Bone marrow (tissue), 2 donors: ENCODE measurements at regions not wholly inside any gene's neighbourhood (a gene's known extent, or its start where the extent isn't known, plus 50 kb on each side); places are given as distances from the start of the nearest gene placed in this dataset.

Source experiments
- DNase-seq, 2 donors: peaks; one replicate each; lab custom pipeline; 2025; lab: John Stamatoyannopoulos, UW

DNA sequence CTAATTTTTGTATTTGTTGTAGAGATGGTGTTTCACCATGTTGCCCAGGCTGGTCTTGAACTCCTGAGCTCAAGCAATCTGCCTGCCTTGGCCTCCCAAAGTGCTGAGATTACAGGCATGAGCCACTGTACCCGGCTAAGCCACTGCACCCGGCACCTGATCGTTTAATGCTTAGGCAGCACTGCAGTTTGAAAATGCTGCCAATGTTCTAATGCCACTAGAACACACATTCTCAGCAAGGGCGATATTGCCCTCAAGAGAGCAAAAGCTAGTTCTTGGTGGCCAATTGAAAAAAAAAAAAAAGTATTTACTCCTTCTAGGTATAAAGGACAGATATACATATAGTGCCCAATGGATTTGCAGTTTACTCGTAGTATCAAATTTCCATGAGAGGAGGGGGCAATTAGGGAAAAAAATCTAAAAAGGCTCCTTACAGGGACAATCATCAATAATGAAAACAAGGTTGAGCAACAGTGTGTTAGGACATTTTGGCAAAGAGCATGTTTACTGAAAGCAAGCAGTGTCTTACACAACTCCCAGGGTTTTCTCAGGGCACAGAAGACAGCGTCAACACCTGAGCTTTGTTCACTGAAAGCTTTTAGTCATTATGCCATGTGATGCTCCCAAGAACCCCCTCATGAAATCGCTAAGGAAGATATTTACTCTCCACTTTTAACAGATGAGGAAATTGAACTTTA, 199.9 kb upstream of the PKDCC start:
- DNase-seq: no peak

DNA sequence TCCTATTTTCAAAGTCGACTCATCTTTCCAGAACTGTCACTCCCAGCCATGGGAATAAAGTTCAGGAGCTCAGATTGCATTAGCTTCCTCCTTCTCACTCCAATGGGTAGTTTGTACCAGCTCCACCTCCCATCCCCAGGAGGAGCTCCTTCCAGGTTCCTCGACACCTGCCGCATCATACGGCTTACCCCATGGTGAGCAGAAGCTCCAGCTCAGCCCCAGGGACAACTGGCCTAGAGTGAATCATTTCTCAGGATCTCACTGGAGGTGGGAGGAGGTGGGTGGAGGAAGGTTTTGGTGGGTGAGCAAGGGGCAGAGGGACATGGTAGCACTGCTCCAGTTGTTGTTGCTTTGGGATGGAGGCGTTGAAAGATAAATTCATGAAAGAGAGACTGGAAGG, 196.3 kb upstream of the PKDCC start:
- DNase-seq: no peak

DNA sequence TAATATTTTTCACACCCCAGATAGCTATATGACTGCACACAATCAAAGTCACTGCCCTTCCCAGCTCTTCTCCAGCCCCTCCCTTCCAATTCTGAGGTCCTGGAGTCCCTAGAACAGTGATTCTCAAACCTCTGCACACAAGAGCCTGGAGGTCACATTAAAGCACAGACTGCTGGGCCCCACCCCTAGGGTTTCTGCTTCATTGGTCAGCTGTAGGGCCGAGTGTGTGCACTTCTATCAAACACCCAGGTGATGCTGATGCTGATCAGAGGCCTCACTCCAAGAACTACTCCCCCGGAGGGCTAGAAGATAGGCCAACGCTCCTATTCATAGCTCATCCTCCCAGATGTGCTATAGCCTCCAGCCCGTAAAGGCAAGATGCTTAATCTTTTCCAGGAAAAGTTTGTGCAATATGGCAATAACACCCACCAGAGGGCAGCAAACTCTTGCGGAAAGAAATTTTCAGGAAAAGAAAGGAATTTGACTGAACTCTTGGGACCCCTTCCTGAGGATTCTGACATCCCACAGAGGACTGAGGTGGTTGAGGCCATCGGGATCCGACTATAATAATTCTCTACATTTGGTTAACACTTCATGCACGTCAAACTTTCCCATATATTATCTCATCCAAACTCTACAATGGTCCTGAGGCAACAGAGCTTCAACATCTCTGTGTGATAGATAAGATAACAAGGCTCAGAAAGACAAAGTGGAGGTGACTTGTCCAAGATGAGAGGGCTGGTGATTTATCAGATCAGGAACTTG, 194.2 kb upstream of the PKDCC start:
- DNase-seq: no peak

DNA sequence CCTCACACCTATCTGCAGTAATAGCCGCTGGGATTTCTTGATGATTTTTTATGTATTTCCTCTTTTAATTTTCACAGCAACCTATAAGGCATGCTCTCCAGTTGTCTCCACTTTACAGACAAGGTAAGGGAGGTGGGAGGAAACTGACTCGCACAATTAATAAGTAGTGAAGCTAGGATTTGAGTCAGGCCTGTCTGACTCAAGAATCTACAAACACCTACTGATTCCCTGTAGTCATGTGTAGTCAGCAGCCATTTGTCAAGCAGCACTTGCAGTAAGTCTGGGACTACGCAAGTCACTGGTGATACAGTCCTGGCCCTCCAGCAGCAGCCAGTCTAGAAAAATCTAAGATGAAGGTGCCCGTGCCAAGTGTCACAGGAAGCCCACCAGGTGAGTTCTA, 193.6 kb upstream of the PKDCC start:
- DNase-seq: no peak

DNA sequence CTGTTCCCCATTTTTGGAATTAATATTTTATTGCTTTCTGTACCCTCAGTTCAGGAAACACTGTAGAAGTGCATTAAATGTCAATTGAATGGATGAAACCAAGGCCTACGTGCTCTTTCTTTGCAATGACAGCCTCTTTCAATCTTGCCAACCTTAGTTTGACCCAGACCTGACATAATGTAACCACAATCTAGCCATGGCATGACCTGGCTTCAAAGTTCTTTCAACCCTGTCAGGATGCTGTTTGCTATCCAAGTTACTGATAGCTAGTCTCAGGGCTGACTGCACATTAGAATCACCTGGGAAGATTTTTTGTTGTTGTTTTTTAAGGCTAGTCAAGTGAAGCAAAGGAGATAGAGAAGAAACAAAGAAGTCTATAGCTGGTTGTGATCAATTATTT, 190.9 kb upstream of the PKDCC start:
- DNase-seq: no peak

DNA sequence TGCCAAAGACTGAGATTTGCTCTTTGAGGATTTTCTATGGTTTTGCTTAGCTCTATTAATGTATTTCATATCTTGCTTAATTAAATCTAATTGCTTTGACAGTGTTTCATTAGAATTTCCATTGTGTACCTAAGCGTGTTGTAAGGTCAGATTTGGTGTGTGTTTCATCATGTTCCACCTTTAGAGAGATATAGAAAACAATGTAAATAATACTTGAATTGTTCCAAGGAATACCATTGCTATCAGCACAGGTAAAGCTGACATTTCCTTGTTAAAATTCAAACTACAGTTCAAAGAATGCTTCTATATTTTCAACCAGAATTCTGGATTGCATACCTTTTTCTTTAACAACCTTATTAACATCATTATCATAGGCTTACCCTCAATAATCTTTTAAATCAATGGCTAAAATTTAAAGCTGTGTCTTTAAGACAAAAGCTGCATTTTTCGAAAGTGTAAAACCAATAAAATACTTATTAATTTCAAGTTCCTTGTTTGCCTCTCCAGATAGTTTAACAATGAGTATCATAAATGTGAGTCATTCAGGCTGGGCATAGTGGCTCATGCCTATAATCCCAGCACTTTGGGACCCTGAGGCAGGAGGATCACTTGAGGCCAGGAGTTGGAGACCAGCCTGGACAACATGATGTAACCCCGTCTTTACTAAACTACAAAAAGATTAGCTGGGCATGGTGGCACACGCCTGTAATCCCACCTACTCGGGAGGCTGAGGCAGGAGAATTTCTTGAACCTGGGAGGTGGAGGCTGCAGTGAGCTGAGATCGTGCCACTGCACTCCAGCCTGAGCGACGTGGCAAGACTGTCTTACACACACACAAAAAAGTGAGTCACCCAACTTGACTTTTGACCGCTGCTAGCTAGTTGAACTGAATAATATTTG, 188.0 kb upstream of the PKDCC start:
- no peak for DNase-seq

DNA sequence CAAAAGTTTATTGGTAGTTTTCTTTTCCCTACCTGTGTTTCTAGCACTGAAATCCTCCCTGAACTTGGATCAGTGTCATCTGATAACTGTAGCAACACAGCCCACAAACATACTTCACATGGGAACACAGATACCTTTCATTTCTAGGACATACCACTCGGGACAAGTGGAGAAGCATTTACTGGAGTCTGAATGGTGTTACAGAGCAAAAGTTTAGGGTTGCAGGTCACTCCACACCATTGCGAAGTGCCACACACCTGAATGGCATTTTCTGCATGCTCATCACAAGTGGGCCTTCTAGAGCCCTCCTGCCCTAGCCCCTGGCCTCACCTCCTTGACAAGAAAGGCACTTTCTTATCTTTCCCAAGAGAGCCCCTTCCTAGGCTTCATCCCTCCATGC, 184.8 kb upstream of the PKDCC start:
- no peak for DNase-seq

DNA sequence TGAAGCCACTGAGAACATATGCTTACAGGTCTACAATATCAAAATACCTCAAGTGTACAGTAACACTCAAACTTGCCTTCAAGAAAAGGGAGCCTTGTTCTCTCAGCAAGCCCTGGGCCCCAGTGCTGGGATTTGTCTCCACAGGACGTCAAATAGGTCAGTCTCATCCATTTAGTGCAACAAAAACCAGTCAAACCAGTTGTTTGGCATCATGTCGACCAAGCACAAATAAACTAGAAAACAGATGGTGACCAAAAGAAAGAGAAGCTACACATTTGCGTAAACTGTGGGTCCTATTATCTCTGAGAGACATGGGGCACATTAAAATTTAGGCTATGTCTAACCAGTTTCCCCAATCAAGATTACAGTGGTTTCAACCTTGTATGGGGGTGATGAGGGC, 182.6 kb upstream of the PKDCC start:
- DNase-seq: no peak

DNA sequence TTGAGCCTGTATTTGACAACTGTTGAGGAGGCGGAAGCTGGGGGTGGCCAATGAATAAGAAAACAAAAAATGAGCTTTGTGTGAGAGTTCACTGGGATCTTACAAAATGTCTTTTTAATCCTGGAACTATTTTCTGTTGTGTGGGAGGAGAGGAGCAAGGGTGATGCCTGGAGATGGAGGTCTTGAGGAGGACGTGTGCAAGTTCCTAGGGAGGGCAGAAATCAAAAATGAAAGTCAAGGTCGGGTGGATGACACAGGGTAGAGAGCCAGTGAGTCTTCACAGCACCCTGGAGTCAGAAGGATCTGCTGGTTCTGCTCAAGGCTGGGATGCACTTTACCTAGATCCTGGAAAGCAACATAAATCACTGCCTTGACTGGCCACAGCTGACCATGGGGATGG, 180.3 kb upstream of the PKDCC start:
- no peak for DNase-seq

DNA sequence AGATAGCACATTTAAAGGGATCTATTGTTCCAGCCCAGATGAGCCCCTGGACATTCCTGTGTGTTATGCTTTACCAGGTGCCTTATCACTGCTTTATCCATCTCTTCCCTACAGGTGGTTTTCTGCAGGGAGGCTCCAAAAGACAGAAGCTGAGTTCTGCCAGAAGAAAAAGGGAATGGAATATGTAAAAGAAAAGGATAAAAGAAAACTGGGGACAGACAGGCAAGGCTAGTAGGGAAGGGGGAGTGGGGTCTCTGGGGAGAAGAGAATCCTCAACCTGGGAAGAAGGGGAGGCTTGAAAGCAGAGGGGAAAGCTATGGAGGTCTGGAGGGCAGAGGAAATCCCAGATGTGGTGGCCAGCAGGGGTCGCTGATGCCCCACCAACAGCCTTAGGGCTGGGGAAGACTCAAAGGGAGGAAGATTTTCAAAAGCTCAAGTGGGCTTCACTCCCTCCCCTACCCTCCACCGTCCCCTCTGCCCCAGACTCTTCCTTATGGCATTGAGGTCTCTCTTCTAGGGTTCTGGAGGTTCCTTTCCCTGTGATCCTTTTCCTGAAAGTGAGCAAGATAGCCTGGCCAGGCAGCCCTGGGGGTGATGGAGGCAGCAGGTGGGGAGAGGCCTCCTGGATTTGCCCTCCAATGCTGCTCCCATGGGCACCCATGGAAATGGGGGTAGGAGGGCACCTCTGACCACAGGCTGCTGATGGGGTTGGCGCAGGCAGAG, 178.1 kb upstream of the PKDCC start:
- DNase-seq: peak; percentile 3 to 12

DNA sequence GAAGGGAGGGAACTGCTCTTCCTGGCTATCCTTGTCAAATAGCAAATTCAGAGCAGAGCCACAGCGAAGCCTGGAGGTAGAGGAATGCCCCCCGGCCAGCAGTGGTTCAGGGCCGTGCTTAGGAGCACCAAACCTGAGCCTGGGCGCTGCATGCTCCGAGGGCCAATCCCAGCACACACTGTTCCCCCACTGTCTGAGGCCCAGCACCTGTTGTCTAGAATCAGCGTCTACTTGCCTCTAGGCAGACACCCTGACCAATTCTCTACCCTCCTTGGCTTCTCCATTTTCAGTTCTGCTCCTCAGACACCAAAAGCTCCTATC, 177.6 kb upstream of the PKDCC start:
- DNase-seq: no peak

DNA sequence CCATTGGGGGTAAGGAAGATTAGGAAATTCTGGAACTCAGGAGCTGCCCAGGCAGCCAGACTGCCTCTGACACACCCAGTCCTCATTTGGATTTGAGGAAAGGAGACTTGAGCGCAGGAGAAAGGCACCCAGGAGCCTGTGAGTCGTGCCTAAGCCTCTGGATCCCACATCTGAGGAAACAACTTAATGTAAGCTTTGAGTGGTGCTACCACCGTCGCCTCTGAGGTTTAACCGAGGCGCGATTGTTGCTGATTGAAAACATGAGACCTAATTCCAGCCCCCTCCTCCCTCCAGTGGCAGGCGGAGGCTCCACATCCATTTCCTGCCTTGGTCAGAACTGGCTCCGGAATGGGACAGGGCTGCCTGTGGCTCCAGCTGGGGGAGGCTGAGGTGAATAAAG, 176.7 kb upstream of the PKDCC start:
- no peak for DNase-seq

DNA sequence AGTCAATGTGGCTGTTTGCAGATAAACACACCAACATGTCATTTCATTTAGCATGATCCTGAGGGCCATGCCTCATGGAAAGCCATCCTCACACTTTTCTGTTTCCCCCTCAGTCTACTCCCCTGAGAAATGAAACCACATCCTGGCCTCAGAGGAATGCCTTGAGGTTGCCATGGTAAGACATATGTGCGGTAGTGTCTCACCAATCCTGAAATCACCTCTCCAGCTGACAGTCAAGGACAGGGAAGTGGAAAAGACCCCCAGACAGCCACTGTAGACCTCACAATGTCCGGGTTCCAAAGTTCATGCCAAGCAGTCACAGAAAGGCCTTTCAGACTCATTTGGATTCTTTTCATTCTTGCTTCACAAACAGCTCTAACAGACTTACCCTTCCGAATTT, 175.2 kb upstream of the PKDCC start:
- DNase-seq: no peak

DNA sequence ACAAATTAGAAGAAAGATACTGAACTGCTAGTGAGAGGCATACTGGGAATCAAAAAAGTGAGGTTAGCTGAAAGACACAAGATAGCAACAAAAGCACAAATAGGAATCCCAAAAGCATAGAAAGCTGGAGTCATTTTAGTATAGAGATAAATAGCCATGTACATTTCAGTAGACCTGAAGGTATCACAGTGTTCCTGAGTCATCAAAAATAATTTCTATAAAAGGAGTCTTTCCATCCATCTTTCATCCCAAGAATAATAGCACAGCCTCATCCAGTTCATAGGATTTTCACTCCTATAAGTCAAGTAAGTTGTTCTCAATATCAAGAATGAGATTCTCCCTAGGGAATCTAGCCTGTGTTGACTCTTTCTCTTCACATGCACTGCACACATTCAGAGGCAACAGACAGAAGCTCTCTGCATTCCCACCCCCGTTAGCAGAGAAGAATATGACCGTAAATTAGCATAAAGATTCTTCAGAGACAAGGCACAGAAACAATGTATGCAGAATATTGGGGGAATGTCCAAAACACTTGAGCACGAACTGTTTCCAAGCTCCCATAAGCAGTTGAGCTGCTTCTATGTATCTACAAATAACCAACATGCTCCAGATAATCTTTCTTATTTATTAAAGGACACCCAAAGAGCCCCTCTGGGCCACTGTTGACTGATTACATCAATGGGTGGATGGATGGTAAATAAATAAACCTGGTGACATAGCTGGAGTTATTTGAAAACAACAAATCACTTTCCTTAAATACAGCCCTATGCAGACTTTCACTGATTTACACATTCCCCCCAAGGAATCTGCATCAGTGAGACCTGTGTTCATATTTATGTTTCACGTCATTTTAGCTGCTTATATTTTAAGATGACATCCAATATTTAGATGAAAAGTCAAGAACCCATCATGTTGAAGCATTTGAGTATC, 174.5 kb upstream of the PKDCC start:
- DNase-seq: no peak

DNA sequence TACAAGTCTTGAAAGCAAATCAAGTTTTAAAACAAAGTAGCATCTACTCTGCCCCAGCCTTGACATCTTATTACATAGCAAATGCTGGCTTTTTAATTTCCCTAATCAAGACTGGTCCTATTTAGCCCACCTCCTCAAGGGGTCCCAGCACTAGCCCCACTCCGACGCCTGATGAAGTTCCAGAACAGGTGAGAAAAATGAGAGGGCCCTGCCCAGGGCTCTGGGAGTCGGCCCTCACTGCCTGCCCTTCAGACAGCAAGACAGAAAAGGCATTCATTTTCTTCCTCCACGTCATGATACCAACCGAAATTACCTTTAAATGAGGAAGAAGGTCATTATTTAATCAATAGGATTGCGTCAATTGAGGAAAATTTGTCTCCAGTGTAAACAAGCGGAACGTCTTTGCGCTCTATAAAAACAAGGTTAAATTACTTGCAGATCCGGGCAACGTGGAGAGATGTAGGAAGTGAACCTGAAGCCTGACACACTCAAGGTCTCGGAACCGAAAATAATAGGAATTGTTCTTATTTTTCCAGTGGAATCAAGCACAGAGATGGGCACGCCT, 170.6 kb upstream of the PKDCC start:
- no peak for DNase-seq

DNA sequence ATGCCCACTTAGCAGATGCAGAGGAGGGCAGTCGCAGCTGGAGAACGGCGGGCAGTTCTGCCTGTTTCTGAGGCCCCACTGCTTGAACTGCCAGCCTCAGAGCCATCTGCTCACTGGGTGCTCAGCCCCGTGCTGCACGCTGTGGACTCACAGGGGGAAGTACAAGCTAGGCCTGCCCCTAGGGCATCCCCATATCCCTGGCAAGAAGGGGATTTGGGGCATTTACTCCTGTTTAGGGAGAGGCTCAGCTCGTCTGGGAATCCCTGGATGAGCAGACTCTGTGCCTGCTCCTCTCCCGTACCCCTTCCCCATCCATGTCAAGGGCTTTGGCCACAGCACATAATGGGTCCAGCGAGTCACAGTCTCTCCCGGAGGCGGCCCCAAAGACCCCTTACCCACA, 169.8 kb upstream of the PKDCC start:
- DNase-seq: no peak

DNA sequence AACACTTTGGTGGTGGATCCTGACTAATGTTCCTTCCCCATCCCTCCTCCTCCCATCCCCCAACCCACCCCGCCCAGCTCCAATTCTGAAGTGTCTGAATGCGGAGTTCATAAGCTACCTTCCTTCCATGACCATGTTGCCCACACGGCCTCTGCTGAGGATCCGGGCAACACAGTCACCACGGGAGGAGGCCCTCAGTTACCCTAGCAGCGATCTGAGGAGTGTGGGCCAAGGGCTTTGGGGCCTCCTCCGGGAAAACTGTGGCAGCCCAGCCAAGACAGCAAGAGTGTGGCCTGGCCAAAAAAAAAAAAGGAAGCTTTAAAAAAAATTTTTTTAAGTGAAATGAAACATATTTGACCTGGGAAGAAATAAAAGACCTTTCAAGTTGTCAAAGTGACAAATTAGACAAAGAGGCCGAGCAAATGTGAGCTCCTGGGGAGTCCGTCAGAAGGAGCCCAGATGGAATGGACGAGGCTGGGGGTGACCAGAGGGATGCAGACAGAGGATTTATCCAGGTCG, 169.0 kb upstream of the PKDCC start:
- no peak for DNase-seq

DNA sequence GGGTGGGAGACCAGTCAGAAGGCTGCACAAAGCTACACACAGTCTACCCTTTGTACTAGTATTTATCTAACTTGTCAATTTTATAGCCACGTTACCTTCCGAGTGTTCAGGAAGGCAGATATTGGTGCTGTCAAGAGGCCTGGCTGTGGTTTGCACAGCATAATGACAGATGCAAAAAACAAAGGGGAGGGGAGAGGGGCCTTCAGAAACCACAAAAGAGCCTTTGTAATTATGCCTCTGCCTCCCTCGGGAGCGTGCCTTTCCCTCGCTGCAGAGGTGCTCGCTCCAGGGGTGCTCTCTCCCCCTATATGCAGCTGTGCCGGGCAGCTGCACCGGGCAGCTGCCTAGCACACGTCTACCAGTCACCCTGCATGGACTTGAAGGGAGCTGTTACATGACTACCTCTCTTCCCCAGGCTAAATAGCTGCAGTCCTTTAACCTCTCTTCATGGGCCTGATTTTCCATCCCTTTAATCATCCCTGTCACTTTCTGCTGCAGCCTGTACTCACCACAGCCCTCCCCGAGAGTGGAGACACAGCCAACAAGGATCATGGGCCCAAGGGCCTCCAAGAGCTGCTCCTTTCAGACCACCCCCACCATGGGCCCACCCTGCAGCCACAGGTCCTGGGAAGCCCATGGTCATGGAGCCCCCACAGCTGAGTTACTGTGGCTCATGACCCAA, 168.4 kb upstream of the PKDCC start:
- DNase-seq: no peak

DNA sequence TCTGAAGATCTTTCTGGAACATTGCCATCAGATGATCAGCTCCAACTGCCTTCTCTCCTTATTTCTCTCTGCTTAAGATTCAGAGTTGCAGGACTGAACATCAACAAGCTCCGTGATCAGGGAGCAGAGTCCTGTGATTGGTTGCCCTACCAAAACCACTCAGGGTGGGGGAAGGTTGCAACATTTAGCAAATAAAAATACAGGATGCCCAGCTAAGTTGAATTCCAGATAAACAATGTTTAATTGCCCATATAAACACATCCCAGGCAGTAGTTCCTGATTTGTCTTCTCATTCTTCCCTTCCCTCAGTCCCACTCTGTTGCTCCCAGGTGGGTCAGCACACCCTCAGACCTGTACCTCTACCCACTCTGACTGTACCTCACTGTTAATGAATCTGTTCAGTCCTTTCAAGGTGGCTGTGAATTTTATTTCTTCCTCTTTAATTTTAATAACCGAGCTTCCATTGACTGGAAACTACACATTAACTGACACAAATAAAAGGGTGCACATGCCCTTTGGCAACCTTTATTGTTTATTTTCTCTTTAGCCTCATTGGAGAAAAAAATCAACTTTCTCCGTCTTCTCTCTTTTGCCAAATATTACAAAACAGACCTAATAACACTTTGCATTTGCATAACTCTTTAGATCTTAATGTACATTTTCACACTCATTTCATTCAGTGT, 167.1 kb upstream of the PKDCC start:
- no peak for DNase-seq
